ENCODE measurements at regions not wholly inside any gene's neighbourhood (a gene's known extent, or its start where the extent isn't known, plus 50 kb on each side); places are given as distances from the start of the nearest gene placed in this dataset.

DNA sequence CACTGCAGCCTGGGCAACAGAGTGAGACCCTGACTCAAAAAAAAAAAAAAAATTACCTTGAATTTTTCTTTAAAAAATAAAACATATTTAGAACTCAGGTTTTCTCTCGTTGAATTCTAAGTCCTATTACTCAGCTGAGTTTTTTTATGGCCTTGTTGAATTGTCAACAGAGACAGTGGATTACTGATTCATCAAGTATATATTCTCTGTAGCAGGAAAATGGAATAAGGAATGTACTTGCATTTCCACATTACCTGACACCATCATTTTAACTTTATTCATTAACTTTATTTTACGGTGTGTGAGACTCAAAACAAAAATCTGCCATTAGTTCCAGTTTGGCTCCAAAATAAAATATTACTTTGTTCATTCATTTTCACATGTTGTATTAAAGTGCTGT is 53.8 kb upstream of the APP start:
- no peak for DNase-seq (ENCODE audit: low read depth)

Data from amniotic epithelial cell (primary cell).